ENCODE measurements at regions not wholly inside any gene's neighbourhood (a gene's known extent, or its start where the extent isn't known, plus 50 kb on each side); places are given as distances from the start of the nearest gene placed in this dataset.
A peak's percentile ranks its signal among the peaks of the same experiment; 100 is the strongest.

- no peaks in the 10 kb centered on the region for H3K27me3 ChIP-seq (ENCODE audit: control insufficient read depth, insufficient read depth, low read length)
- H3K36me3 ChIP-seq (ENCODE audit: control insufficient read depth, insufficient read depth, low read length), result no peaks in the 10 kb centered on the region
- ChIA-PET POLR2A (ENCODE audit: unreplicated experiment) (no interaction called here), CTCF (interaction anchor here (1.9 kb wide), 1 partner anchor 14 kb away, joined by 4 read pairs; no protein-coding TSS in a partner anchor)
- no peak overlapping the region for H2BK120ac ChIP-seq (ENCODE audit: low read depth, low read length)
- H4K5ac ChIP-seq (ENCODE audit: low read depth, low read length), result no peak overlapping the region
- WGBS, 2 experiments (ENCODE audit: extremely low coverage in 2 of 2, insufficient read length in 1 of 2), result no CpG with 5 or more reads among the region's 2 CpGs
- H3K4me2 ChIP-seq (ENCODE audit: low read depth, low read length), result no peak overlapping the region
- H3K9me3 ChIP-seq (ENCODE audit: control insufficient read depth, insufficient read depth, low read length), result peaks cover 2% of the 10 kb centered on the region; the same call in 1 of the 2 replicates
- H3K9ac ChIP-seq (ENCODE audit: low read depth, low read length), result no peak overlapping the region
- no peak overlapping the region for H4K8ac ChIP-seq (ENCODE audit: low read depth in 2 of 2, low read length in 2 of 2)
- H4K91ac ChIP-seq (ENCODE audit: insufficient read depth, low read depth, low read length), result no peak overlapping the region
- ATAC-seq (ENCODE audit: low read depth) (no peak), DNase-seq (peak; percentile 68)
- H3K79me1 ChIP-seq (ENCODE audit: low read depth in 1 of 2, low read length in 2 of 2), result no peaks in the 10 kb centered on the region
- no peak overlapping the region for H2AFZ ChIP-seq (replicated peaks; ENCODE audit: low read length, poor library complexity)
- no peaks in the 10 kb centered on the region for H3K9me1 ChIP-seq (ENCODE audit: insufficient read depth, low read length)
- in situ Hi-C loops (cut with MboI; ENCODE audit: low sequenced_read_pairs) (no loop called here), intact Hi-C loops (cut with micrococcal nuclease) (no loop called here), dilution Hi-C loops (cut with HindIII; ENCODE audit: low sequenced_read_pairs, unreplicated experiment) (no loop called here)
- no TSS peak for BruUV-seq (replicated peaks)
- no peak overlapping the region for H3K4ac ChIP-seq (ENCODE audit: low read depth, low read length)
- no peak overlapping the region for H3K27ac ChIP-seq (ENCODE audit: insufficient read depth, low read length)
- no peak overlapping the region for H3K4me3 ChIP-seq (ENCODE audit: insufficient read depth, low read depth, low read length)
- no peak for TF ChIP-seq BHLHE40 (IDR thresholded peaks at IDR 0.05; ENCODE audit: low read depth, low read length)
- TF ChIP-seq CEBPB (IDR thresholded peaks at IDR 0.05; ENCODE audit: low read depth, low read length), result peak; percentile 81
- H3K56ac ChIP-seq (ENCODE audit: extremely low read depth, insufficient read depth, low read length), result no peak overlapping the region
- no peak overlapping the region for H2BK5ac ChIP-seq (ENCODE audit: low read depth, low read length, poor library complexity, severe bottlenecking)
- H3K23ac ChIP-seq (ENCODE audit: low read depth, low read length), result no peak overlapping the region
- H3K18ac ChIP-seq (ENCODE audit: low read depth, low read length), result no peak overlapping the region
- no peaks in the 10 kb centered on the region for H3K4me1 ChIP-seq (ENCODE audit: control insufficient read depth, insufficient read depth, low read length)
- H2AK9ac ChIP-seq (replicated peaks; ENCODE audit: low read depth, low read length, poor library complexity), result no peak overlapping the region
- H2BK20ac ChIP-seq (ENCODE audit: low read depth, low read length), result no peak overlapping the region
- no peak overlapping the region; the same call in 2 of the 3 replicates for H2BK15ac ChIP-seq (ENCODE audit: low read depth, low read length)
- H2AK5ac ChIP-seq (ENCODE audit: low read depth, low read length), result no peak overlapping the region
- H4K20me1 ChIP-seq (ENCODE audit: insufficient read depth, low read length), result no peaks in the 10 kb centered on the region
- no peak overlapping the region for H3K14ac ChIP-seq (replicated peaks; ENCODE audit: low read depth, low read length)
Observed at GRCh38 chr5:111869681-111870080, 112.7 kb upstream of the NREP start.
